Suppressor macrophage (primary cell): ENCODE measurements at regions not wholly inside any gene's neighbourhood (a gene's known extent, or its start where the extent isn't known, plus 50 kb on each side); places are given as distances from the start of the nearest gene placed in this dataset.
"Not testable (repeated sequence)": the region's sequence is repeated elsewhere in the genome, so short reads cannot be mapped to it uniquely, and the experiment has no call there.

Source experiments
- DNase-seq, 4 experiments: peaks; one replicate each; pipeline ENCODE4 v3.0.0-alpha.2; 2020 to 2022

DNA sequence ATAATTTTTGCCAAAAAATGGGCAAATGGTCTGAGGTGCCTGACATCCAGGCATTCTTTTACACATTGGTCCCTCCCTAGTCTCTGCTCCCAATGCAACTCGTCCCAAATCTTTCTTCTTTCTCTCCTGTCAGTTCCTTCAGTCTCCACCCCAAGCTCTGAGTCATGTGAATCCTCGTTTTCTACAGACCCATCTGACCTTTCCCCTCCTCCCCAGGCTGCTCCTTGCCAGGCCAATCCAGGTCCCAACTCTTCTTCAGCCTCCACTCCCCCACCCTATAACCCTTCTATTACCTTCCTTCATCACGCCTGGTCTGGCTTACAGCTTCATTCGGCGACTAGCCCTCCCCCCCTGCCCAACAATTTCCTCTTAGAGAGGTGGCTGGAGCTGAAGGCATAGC, 55.3 kb downstream of the BBS10 start:
- not testable (repeated sequence) for DNase-seq

DNA sequence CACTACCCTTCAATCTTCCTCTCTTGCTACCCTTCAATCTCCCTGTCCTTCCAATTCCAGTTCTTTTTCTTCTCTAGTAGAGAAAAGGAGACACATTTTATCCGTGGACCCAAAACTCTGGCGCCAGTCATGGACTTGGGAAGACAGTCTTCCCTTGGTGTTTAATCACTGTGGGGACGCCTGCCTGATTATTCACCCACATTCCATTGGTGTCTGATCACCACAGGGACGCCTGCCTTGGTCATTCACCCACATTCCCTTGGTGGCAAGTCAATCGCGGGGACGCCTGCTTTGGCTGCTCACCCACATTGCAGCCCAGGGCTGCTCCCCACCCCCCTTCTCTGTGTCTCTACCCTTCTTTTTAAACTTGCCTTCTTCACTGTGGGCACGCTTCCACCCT, 55.9 kb downstream of the BBS10 start:
- DNase-seq = not testable (repeated sequence)

DNA sequence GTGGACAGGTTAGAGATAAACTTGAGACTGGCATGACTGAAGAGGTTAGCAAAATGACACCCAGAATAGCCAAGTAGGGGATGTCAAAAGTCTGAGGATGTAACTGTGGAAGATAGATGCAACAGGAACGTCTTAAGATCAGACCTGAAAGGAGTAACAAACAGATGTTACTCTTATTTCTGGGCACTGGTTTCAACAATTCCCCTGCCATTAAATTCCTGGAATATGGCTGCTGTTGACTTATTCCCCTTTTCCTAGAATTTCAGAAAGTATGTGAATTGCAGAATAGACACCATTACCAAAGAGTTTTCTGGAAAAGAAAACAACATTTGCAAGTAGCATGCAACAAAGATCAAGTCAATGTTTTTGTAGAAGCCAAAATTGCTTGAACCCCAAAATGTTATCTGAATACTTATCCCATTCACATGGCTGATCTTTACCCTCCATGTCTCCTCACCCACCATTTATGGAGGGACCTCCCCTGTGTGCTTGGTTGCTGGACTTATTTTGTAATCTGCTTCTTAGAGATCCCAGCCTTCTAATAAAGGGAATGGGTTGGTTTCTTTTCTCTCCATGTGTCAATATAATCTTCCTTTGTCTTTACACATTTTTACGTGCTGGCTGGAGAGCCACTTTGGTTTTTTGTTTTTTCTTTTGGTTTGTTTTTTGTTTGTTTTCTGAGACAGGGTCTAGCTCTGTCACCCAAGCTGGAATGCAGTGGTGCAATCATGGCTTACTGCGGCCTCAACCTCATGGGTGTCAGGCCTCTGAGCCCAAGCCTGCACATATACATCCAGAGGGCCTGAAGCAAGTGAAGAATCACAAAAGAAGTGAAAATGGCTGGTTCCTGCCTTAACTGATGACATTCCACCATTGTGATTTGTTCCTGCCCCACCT, 57.0 kb downstream of the BBS10 start:
- DNase-seq = no peak

DNA sequence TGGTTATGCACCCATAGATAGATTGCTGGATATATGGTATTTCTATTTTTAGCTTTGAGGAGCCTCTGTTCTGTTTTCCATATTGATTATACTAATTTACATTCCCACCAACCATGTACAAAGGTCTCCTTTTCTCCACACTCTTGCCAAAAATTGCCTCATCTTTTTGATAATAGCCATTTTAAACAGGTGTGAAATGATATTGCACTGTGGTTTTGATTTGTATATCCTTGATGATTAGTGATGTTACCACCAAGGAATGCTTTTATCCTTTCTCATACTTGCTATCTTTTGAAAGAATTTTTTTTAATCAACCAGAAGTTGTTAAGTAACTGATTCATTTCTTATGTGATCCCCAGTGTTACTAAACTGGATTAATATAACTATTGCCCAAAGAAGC, 60.0 kb downstream of the BBS10 start:
- no peak for DNase-seq

DNA sequence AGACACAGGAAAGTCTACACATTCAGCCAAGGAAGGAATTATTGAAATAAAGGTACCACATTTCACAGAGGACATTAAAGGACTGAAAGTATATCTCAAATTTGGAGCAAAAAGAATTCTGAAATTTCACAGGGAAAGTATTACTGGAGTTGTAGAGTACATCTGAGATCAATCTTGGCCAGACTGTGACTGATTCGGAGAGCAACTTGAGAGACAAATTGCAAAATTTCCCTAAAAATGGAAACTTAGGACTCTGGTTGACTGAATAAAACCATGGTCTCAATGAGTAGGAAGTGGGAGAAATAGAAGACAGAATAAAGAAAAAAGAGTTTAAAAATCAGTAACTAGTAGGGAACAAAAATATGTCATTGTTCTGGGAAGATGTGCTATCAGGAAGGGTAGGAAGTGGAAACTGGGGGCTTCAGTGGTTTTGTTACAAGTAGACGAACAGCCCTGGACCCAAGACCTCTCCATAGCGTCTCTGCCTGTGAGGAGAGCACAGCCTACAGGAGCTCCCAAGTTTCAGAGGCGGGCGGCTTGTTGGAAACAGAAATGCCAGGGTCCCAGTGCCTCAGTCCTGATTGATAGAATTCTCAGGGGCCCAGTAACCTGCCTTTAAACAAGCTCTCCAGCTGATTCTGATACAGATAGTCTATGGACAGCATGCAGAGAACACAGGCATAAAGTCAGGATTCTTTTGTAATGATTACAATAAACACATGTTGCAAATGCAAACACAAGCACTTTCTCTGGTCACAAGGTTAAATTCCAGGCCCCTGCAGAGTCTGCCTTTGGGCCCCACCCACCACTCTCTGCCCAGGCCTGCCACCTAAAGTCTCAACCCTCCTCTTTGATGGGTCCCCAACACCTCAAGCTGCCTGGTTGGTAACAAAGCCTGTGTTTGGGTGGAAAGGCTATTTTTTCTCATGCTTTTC, 63.1 kb downstream of the BBS10 start:
- DNase-seq = no peak

GRCh38 chr12:76282744-76283143, 65.5 kb downstream of the BBS10 start:
- peak in 1 of 4 experiments; percentile 11 for DNase-seq

GRCh38 chr12:76277480-76277879, 70.7 kb downstream of the BBS10 start:
- DNase-seq = no peak

- no peak for DNase-seq
Measured at GRCh38 chr12:76276499-76277151, 71.6 kb downstream of the BBS10 start.

- DNase-seq = peak in 3 of 4 experiments; percentile 26 to 53 (median 51)
Measured at GRCh38 chr12:76275511-76276093, 72.6 kb downstream of the BBS10 start.

DNA sequence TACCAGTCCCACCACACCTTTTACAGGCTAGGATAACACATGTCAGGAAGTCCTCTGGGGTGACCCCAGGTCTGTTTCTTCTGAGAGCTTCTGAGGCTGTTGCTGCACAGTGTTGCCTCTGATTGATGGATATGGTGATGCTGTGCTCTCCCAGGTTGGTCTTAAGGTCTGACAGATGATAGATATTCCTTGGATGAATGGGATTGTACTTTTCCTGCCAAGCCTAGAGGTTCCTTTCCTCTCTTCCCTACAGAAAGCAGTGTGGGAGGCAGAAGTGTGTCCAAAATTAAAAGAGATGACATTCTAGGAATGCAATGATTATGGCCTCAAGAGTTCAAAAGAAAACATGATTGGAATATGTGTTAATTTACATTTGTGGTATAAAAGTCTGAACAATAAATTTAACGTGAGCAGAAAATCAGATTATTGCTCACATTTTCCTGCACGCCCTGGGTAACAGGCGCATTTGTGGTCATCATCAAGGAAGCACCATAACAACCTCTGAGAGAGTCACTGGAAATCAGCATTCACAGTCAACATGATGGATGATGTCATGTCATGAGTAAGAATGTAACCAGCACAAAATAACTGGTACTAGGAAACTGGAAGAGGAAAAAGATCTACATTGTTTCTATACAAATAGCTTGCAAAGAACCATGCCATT, 73.7 kb downstream of the BBS10 start:
- peak in 3 of 4 experiments; percentile 7 to 42 (median 31) for DNase-seq

DNA sequence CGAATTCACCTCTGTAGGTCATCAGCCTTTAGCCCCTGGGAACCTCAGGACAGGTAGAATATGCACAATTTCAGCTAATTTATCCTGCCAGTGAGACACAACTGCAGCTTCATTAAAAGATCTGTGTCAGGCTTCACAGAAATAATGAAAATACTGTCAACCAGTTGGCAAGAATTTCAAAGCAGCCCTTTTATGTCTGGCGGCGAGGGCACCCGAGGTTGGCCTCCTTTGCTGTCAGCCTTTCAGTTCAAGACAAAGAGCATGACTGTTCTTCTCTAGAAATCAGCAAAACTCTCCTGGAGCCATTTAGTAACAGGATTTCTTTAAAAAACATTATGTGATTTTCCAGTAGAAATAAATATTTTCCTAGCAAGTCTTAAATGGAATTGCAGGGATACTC, 75.9 kb downstream of the BBS10 start:
- DNase-seq = no peak

GRCh38 chr12:76270657-76271358, 77.4 kb downstream of the BBS10 start:
- DNase-seq = no peak

GRCh38 chr12:76268267-76268666, 79.9 kb downstream of the BBS10 start:
- DNase-seq = no peak

DNA sequence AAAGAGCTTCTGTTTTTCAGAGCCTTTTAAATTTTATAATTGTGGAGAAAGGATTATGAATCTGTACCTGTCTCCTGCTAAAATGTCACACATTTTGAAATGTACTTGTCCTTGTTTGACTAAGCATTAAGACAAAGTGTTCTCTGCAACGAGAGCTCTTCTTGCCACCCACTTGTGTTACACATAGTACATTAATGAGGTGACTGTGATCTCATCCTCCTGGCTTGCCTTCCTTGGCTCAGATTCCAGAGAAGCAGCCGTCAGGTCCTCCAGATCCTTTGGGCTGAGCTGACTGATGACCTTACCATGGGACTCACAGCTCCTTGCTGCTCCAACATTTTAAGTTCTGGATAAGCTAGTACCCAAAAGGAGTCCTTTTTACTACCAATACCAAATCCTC, 81.4 kb downstream of the BBS10 start:
- DNase-seq = no peak

- no peak for DNase-seq
Measured at GRCh38 chr12:76265424-76266180, 82.6 kb downstream of the BBS10 start.

DNA sequence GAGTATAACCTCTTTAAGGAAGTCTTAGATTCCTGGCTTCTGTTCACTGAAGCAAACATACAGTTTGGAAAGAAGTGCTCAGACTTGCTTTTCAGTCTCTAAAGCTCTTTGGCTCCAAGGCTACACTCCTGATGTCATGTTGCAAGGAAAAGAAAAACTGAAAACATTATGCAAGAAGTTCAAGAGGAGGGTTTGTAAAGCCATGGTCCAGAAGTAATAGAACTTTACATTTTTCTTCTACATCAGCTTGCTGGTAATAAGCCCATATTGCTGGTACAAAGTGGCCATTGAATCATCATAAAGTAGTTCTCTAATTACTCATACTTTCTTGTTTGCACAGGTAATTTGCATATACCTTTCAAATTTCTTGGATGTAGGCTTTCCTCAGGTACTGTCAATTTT, 83.6 kb downstream of the BBS10 start:
- no peak for DNase-seq

- no peak for DNase-seq
Measured at GRCh38 chr12:76263696-76264095, 84.5 kb downstream of the BBS10 start.

- no peak for DNase-seq
Measured at GRCh38 chr12:76260390-76260748, 87.8 kb downstream of the BBS10 start.

DNA sequence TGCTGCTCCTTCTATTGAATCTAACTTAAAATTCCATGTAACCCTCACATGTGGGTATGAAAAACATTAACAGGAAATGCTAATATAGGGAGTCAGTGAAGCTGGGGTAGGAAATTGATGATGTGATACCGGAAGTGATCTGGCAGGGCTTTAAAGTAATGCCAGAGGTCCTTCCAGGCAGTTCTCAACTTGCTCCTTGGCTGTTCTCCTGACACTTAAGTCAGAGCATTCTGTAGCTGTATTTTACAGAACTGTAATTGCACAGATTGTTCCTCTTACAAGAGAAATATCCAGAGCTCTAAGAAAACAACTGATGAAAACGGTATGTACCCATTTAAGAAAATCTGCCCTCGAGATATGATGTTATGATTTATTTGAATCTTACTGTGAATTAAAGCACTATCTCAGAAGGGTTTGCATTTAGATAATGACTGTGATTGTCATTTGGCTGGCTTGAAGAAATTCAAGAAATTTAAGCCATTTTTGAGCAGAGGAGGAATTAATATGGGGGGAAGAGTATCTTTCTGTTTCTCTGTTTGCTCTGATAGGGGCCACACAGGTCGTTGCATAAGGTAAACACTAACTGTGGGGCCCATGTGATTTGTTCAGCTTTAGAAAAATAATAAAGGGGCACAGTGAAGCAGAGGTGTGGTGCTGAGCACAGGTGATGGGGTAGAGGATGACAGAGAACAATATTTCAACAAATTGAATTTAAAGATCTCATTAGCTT, 88.4 kb downstream of the BBS10 start:
- DNase-seq = peak in 3 of 4 experiments; percentile 20 to 41 (median 33)

GRCh38 chr12:76259106-76259505, 89.1 kb downstream of the BBS10 start:
- no peak for DNase-seq
